ENCODE measurements at regions not wholly inside any gene's neighbourhood (a gene's known extent, or its start where the extent isn't known, plus 50 kb on each side); places are given as distances from the start of the nearest gene placed in this dataset.

DNA sequence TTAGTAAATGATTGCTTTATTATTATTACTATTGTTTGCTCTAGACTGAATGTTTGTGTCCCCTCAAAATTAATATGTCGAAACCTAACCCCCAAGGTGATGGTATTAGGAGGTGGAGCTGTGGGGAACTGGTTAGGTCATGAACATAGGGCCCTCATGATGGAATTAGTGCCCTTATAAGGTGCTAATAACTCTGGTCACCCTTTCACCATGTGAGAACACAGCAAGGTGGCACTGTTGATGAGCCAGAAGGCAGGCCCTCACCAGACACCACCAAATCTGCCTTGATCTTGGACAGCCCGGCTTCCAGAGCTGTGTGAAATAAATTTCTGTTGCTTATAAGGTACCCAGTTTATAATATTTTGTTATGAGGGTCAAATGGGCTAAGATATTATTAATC is 95.8 kb downstream of the BDNF start:
- DNase-seq (ENCODE audit: low spot score): no peak

DNA sequence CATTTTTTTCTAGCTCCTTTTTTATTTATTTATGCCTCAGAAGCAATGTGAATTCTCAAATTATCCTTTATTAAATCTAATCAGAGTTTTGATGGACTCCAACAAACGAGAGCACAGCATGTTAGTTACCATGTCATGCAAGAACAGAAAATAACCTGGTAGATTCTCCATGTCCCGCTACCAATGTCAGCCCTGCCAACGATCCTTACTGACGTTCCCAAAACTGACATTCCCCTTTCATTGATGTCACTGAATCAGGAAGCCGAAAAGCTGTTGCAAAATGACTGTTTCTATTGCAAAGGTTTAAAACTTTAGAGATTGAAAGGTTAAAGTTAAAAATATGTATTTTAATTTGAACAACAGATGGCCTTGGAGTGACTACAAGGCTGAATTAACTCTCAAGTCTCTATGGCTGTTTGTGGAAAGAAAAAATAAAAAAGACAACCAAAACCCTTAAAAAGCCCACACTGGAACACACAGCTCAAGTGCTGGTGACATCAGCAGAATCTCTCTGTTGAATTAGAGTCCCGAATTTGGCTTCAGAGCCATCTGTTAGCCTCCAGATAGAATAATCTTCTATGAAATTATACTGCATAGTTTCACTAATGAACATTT is 96.8 kb downstream of the BDNF start:
- no peak for DNase-seq (ENCODE audit: low spot score)

DNA sequence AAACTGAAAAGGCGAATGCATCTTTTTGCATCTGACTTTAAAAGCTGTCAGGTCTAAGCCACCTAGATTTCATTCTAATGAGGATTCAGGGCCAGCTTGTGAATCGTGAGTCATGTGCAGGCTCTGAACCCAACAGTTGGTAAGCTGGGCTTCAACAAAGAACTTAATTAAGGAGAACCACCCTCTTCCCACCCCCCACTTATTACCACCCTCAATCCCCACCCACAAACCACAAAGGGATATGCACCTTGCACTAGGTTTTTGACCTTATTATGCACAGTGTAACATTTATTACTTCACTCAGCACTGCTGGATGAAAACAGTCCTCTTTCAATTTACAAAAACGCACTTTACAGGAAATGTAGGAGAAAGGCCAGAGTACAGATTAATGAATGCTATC is 94.1 kb upstream of the LIN7C start:
- no peak for DNase-seq (ENCODE audit: low spot score)

DNA sequence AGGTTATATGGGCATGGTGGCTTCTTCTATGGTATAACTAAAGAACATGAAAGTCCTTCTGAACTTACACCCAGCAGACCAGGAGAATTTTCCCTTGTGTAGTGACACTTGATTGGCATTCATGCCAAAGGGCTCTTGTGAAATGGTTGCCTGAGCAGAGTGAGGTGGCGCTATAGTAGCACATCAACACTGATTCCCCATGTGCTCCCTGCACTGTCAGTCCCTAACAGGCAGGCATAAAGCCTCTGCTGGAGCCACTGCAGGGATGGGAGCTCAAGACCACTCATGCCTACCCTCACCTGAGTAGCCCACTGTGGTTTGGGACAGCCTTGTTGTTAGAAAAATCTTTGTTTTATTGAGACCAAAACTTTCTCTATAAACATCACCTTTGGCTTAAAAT is 92.6 kb upstream of the LIN7C start:
- DNase-seq (ENCODE audit: low spot score): no peak

DNA sequence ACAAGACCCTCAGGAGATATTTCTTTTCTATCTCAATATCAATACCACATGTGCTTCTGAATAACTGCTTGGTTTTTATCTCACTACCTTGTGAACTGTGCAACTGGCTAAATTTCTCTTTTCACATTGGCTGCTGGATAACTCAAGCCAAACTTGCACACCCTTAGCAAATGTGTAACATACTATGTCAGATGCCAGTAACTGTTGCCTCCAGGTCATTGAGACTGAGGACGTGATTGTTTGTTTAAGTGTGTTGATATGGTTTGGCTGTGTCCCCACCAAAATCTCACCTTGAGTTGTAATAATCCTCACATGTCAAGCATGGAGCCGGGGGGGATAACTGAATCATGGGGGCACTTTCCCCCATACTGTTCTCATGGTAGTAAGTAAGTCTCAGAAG is 90.2 kb upstream of the LIN7C start:
- no peak for DNase-seq (ENCODE audit: low spot score)

DNA sequence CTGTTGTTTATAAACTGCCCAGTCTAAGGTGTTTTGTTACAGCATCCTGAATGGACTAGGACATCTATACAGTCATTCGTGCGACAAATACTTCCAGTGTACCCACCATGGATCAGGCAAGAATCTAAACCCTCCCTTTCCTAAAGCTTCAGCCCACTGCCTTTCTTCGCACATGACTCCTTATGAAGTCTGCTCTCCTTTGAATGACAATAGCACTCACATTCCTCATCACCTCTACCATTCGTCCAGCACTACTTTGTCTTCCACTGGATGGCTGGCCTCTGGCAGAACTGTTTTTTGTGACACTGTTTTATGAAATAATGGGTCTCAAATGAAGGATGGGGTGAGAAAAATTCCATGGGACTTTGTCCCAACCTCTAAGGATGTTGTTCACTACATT is 89.8 kb upstream of the LIN7C start:
- DNase-seq (ENCODE audit: low spot score): no peak

DNA sequence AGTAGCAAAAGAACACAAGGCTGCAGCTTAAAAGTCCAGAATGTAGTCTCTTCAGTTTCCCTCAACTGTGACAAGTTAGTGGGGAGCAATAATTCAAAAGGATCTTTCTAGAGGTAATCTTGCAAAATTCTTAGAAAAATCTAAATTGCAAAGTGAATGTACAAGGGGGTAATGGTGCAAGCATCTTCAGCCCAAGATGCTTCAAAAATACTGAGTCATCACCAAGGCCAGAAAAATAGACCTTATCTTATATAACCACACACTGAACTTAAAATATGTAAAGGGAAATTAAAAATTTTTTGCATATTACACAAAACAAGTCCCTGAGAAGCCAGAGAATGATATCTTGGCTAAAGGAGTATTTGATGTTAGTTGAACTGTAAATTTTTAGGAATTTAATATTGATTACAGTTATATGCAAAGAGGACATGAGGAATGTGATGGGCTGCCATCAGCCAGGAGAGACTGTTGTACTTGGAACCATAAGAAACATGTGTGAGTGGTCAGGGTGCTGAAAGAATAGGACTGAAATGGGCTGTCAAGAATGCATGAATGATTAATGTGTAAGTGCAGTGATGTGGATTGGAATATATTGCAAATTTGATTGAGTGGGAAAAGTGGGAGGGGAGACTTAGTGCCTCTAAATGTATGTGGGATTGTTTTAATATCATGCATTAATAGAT is 85.7 kb upstream of the LIN7C start:
- no peak for DNase-seq (ENCODE audit: low spot score)

DNA sequence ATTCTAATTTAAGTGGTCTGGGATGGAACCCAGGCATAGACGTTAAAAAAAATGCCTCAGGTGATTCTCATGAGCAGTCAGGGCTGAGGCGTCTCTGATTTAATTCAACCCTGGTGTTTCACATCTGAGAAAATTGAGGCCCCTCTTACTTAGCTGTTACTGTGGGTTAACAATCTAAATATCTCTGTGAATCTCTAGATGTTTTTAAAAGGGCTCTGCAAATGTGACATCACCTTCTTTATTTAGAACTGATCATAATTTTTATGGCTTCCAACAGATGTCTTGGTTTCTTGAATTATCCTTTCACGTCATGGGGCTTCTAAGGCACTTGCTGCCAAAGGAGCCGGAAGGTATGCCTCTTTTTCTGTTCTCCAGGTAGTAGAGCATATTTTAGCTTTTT is 76.1 kb upstream of the LIN7C start:
- DNase-seq (ENCODE audit: low spot score): no peak

DNA sequence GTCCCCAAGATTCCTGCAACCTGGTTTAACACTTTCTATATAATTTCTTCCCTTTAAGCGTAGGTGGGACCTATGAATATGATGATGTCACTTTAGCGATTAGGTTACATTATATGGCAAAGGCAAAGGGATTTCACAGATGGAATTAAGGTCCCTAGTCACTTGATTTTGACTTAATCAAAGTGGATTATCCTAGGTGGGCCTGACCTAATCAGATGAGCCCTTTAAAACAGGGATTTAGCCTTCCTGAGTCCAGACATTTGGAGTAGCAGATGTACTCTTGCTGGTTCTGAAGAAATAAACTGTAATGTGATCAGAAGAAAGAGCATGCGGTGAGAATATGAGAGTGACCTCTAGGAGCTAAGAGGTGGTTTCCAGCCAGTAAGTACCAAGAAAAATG is 67.8 kb upstream of the LIN7C start:
- no peak for DNase-seq (ENCODE audit: low spot score)

DNA sequence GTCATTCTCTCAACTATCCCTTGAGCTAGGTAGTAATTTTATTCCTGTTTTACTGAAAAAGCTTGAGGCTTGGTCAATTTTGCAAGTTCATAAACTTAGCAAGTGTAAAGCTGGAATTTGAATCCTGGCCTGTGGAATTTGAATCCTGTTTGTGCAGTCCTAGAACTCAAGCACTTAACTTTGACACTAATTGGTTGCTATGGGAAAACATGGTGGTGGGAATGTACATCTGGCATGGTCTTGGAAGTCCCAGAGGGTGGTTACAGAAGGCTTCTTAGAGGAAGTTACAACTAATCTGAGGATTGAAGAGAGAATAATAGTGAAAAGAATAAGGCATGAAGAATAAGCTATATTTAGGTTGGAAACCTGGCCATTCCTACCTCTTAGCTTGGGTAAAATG is 66.5 kb upstream of the LIN7C start:
- no peak for DNase-seq (ENCODE audit: low spot score)

DNA sequence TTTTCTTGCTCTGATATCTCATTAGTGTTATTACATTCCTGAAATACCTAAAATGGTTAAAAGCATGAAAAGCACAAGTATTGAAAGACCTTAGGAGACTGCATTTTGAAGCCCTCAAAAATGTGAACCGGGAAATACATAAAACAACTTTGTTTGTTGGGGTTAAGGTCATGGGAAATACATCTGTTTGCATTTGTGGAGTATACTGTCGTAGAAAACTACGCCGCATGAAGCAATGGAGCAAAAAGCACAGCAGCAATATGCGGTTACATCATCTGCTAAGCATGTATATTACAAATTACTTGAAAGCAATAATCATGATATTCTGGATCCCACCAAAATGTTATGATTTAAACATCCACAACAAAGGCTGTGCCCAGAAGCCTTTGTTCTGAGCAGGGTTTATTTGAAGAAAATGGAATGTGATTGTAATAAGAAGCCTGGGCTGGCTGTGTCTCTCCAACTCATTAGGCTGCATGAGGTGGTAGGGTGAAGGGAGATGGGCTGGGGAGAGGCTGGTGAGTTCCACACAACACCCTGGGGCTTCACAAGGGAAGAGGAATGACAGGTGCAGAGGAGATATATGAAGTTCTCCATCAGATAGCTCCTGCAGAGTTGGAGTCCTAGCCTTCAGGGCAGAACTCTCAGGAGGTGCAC is 64.7 kb upstream of the LIN7C start:
- peak; percentile 13 for DNase-seq (ENCODE audit: low spot score)

DNA sequence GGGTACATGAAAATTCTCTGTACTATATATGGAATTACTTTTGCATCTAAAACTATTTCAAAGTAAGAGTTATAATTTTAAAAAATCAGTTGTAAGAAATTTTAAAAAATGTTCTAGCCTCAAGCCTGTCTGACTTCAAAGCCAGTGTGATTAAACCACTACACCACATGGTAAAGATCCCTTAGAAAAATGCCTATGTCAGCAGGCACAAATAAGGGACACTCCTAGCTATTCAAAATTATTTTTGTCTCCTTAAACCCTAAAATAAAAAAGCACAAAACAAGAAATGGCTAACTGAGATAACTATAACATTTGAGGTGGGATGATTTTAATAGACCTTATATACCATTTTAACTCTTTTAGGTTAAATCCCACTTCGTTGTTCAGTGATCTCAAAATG is 64.0 kb upstream of the LIN7C start:
- DNase-seq (ENCODE audit: low spot score): no peak

DNA sequence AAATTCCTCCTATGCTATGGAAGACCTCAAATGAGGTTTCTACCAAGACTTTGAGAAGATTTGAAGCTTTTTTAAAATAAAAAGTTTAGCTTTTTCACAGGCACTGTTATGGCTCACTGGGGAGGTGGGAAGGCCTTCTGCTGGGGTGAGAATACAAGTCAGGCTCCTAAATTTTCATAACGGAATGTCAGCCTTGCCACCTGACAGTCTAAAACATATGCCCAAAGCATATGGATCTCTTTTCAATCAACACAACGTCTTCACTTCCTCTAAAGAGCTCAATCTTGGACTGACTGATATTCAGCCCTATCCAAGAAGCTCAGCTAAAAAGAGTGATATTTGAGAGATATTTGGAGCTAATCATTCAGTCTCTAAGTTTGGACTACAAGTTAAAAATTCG is 57.1 kb upstream of the LIN7C start:
- no peak for DNase-seq (ENCODE audit: low spot score)

DNA sequence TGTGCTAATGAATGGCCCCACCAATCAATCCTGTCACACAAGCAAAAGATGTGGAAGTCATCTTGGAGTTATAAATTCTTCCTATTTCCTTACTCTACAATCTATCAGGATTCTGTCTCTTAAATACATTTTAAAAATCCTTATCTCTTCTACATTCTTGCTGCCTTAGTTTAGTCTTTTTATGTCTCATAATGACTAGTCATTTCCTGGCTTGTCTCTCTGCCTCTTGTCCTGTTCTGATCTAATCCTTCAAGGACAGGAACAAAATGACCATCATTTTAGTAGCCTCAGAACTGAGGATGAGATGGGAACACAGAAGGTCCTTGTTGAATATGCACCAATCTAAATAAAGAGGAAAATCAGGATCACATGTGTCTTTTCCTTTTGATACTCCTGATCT is 56.6 kb upstream of the LIN7C start:
- peak; percentile 9 for DNase-seq (ENCODE audit: low spot score)

DNA sequence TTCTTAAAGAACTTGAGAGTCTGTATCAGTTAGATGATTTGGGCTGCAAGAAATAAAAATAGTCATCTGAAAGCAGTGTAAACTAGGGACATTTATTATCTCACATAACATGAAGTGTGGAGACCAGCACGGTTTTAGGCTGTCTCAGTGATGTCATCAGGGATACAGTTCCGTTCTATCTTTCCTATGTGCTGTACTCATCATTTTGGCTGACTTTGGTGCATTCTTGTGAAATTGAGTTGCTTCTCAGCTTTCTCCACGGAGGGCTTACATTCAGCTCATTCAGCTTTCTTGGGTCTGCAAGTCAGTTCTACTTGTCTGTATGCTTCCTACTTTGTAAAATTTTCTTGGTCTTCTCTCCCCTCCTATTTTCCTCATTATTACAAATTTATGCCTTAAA is 51.8 kb upstream of the LIN7C start:
- DNase-seq (ENCODE audit: low spot score): no peak

DNA sequence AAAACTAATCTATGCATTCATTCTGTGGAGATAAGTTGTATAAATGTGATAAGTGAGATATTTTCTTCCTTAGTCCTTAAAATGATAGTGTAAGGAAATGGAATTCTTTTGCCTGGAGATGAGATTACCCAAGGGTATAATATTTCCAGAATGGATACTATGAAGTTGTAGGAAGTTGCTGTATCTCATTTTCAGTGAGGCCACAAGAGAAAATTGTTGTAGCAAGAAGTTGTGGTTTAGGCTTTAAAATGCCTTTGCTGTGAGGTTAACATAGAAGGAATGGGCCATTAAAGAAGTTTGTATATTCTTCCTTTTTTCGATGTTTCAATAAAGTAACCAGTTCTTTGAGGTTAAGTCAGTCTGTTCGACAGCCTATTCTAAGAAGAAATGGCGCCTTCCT is 50.7 kb upstream of the LIN7C start:
- no peak for DNase-seq (ENCODE audit: low spot score)
